GM04504 (cell line): ENCODE measurements at regions not wholly inside any gene's neighbourhood (a gene's known extent, or its start where the extent isn't known, plus 50 kb on each side); places are given as distances from the start of the nearest gene placed in this dataset.
"Not testable (repeated sequence)": the region's sequence is repeated elsewhere in the genome, so short reads cannot be mapped to it uniquely, and the experiment has no call there.

Source experiments
- DNase-seq: peaks from one replicate; pipeline ENCODE4 v3.0.0-alpha.2; 2012; ENCODE audit warnings: low read depth

DNA sequence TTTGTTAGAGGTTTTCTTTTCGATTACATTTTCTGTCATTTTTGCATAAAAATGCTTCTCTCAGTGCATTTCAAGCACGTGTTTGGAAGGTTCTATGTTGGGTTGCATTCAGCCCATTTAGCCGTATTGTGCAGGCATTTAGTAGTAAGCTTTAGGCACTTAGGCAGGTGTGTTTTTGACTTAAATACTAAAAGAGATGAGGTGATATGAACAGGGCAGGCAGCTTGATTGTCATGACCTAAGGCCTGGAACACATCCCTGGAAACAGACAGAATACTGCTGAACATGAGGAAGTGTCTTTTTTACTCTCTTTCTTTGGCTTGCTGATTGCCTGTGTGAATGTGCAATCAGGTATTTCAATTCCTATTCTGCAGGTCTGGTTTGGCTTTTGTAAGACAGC is 610.5 kb upstream of the MAN1A1 start:
- no peak for DNase-seq

DNA sequence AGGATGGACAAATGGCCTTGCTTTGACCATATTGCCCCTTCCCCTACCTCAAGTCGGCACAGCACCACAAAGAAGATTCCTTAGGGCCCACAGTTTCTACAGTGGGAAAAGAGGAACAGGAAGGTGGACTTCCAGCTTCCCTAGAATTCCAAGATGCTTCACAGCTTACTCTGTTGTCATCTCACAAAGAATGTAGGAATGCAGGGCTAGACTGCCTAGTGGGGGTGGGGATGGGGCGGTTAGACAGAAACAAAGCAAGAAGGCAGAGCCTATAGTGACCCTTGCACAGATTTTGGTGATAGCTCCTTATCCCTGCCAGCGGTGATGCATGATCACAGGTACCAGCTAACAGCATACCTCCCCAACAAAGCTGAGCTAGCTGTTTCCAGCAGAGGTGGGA is 607.6 kb upstream of the MAN1A1 start:
- DNase-seq = no peak

DNA sequence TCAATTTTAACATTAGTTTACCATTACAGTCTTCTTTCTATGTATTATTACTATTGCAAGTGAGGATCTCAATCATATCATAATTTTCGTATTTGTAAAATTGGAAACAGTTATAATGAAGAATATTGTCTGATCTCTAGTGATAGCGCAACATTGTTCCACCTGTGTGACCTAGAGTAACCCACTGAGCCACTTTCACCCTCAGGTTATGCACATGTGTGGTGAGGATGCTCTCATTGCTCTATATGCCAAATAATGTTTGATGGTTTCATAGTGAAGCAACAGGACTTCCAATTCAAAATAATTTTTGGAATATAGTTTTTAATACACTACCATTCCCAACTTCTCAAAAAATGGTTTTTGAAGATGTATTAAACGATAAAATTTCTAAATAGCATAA is 603.1 kb upstream of the MAN1A1 start:
- DNase-seq = no peak

GRCh38 chr6:119950681-119951080 is 601.1 kb upstream of the MAN1A1 start:
- no peak for DNase-seq

GRCh38 chr6:119942078-119942752 is 592.7 kb upstream of the MAN1A1 start:
- DNase-seq = no peak

GRCh38 chr6:119938752-119939151 is 589.2 kb upstream of the MAN1A1 start:
- DNase-seq = no peak

DNA sequence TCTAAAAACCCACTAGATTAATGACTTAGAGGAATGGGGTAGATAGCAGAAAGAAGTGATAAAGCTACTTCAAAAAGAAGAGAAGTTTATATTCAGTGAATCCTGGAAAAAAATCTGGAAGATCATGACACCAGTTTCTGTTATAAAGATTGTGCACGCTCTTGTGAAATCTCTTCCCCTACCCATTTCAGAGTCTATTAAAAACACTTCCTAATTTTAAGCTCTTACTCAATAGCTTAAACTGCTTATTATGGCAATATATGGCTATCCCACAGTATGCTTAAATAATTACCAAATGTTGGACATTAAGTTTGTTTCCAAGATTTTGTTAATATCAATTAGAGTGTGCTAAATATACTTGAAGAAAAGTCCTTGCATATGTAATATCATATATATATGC is 585.3 kb upstream of the MAN1A1 start:
- no peak for DNase-seq

- no peak for DNase-seq
These were observed 579.6 kb upstream of the MAN1A1 start for GRCh38 chr6:119929121-119929520.

- DNase-seq = not testable (repeated sequence)
These were observed 575.3 kb upstream of the MAN1A1 start for GRCh38 chr6:119924888-119925287.

- no peak for DNase-seq
These were observed 573.3 kb upstream of the MAN1A1 start for GRCh38 chr6:119922814-119923213.

DNA sequence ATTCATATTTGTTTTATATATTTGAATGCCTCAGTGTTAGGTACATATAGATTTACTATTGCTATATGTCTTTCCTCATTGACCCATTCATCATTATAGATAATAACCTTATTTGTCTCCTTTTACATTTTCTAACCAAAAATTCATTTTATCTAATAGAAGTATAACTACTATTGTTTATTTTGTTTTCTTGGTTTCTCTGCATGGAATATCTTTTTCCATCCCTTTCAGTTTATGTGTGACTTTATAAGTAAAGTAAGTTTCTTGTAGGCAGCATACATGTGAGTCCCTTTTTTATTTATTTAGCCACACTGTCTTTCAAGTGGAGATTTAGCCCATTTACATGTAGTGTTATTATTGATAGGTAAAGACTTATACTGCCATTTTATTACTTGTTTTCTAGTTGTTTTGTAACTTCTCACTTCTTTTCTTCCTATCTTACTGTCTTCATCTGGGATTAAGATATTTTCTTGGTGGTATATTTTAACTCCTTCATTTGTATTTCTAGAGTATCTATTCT is 572.0 kb upstream of the MAN1A1 start:
- DNase-seq = no peak

DNA sequence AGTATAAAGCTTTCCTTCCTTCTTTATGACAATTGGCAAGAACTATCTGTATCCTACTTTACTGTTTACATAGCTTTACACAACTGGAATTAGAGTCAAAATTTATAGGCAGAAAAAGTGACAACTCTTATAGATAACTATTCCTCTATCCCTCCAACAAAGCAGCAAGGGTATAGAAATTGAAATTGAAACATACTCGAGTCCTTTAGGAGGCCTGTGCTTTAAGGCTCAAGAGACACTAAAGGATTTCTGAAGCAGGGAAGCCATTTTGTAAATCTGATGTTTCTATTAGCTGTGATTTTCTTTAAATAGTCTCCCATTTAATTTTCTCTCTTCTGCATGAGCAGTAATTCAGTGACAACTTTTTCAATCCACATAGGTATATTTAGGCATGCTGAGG is 567.6 kb upstream of the MAN1A1 start:
- no peak for DNase-seq

DNA sequence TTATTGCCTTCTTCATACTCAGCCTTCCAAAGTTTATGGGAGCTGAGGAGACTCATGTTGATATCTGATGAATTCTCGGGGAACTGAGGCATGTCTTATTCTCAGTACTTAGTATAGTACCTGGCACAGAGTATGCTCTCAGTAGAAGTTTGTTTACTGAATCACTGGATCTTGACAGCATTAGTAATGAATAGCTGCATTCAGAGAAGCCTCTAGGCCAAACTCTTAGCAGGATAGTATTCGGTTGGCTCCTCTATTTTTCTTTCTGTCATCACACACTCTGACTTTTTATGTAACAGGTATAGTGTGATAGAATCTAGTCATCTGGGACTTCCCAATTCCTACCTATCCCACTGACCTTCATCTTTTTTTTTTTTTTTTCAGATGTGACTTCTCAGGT is 566.4 kb upstream of the MAN1A1 start:
- no peak for DNase-seq

DNA sequence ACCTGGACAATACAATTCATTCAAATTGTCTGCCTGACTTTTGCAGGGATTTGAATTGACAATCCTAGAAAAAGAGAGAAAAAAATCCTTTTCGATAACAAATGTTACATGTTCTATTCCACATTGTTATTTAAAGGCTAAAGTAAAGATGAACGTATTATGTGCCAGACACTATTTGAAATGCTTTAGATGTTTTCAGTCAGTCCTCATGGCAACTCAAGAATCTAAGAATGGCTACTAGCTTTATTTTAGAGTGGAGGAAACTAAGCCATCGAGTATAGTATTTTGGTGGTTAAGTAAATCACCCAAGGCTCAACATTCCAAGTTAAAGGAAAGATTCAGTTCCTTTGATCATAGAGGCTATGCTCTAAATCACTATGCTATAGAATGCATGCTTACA is 558.6 kb upstream of the MAN1A1 start:
- DNase-seq = no peak

- DNase-seq = no peak
These were observed 553.1 kb upstream of the MAN1A1 start for GRCh38 chr6:119902681-119903080.

DNA sequence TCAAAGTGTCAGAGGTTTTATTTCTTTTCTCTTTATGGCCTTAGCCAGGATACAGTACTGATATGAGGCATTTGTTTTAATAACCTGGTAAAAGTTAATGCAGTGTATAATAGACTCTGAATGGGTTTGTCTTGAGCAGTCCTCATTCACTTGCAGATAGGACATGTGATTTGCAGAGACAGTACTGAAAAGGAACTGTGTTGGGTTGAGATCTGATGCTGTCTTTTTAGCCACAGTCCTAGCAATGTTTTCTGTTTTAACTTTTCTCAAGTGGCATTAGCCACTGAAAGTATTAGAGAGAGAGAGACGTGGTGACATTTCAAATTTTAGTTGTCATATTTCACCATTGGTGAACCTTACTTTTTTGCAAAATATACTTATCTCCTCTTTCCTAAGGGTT is 547.2 kb upstream of the MAN1A1 start:
- no peak for DNase-seq

- DNase-seq = no peak
These were observed 546.1 kb upstream of the MAN1A1 start for GRCh38 chr6:119895626-119896025.

- no peak for DNase-seq
These were observed 545.2 kb upstream of the MAN1A1 start for GRCh38 chr6:119894811-119895210.

- no peak for DNase-seq
These were observed 542.1 kb upstream of the MAN1A1 start for GRCh38 chr6:119891644-119892043.

GRCh38 chr6:119891206-119891605 is 541.6 kb upstream of the MAN1A1 start:
- no peak for DNase-seq

DNA sequence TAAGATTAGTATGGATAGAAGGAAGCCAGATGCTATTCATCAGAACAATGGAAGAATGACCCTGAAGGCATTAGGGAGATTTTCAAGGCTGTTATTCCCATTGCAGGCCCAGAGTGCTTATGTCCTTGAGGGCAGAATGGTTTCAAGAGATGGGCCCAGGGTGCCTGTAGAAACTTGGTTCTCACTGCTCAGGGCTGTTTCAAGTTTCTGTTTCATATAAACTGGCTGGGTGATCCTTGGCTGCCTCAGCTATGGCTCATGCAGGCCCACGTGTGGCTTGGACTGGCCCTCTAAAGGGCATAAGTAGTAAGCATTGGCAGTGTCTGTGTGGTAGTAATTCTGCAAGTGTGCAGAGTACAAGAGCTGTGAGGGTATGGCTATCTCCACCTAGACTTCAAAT is 540.9 kb upstream of the MAN1A1 start:
- no peak for DNase-seq

DNA sequence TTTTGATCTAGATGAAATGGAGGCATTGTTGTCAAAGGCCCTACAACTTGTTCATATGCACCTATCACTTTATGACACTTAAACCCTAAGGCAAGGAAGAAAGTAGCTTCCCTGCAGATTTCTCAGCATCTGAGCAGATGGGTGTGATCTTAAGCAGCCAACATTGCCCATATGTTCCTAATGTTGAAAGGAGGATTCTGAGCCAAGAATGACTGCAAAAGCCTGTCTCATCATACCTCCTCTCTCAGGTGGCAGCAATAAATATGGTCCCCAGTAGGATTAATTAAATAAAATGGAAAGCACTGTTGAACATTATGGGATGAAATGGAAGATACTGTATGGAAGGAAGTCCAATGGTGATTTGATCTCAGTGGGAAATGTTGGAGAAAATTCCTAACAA is 538.1 kb upstream of the MAN1A1 start:
- DNase-seq = no peak

- DNase-seq = peak; percentile 4
These were observed 531.9 kb upstream of the MAN1A1 start for GRCh38 chr6:119881416-119881815.

GRCh38 chr6:119880840-119881239 is 531.3 kb upstream of the MAN1A1 start:
- no peak for DNase-seq
